Neural progenitor cell (in vitro differentiated cells): ENCODE measurements at regions not wholly inside any gene's neighbourhood (a gene's known extent, or its start where the extent isn't known, plus 50 kb on each side); places are given as distances from the start of the nearest gene placed in this dataset.

Experiments
- DNase-seq: peaks from one replicate; pipeline ENCODE4 v3.0.0-alpha.2; 2016; ENCODE audit warnings: low spot score
- H2AFZ ChIP-seq: fragments of 200-600 bp; sonication (generic); replicated peaks from 2 replicates; pipeline ENCODE4 v1.6.1; 2016; ENCODE audit warnings: antibody characterized with exemption
- H3F3A ChIP-seq: fragments of 200-600 bp; sonication (generic); 2 replicates; pipeline ENCODE4 v1.6.1; 2016; ENCODE audit warnings: antibody characterized with exemption, low read depth
- H3K27ac ChIP-seq: fragments of 200-600 bp; sonication (generic); 2 replicates; pipeline ENCODE4 v1.5.1; 2016; ENCODE audit warnings: mild to moderate bottlenecking
- H3K27me3 ChIP-seq: fragments of 200-600 bp; sonication (generic); 2 replicates; pipeline ENCODE4 v1.6.1; 2016; ENCODE audit warnings: mild to moderate bottlenecking, moderate library complexity
- H3K36me3 ChIP-seq: fragments of 200-600 bp; sonication (generic); 2 replicates; pipeline ENCODE4 v1.5.1; 2016
- H3K4me1 ChIP-seq: fragments of 200-600 bp; sonication (generic); 2 replicates; pipeline ENCODE4 v1.6.1; 2016; ENCODE audit warnings: mixed run types
- H3K4me2 ChIP-seq: fragments of 200-600 bp; sonication (generic); 2 replicates; pipeline ENCODE4 v1.6.1; 2016
- H3K4me3 ChIP-seq: fragments of 200-600 bp; sonication (generic); 2 replicates; pipeline ENCODE4 v1.5.1; 2016
- H3K79me2 ChIP-seq: fragments of 200-600 bp; sonication (generic); 2 replicates; pipeline ENCODE4 v1.6.1; 2016; ENCODE audit warnings: low read depth
- H3K9ac ChIP-seq: fragments of 200-600 bp; sonication (generic); 2 replicates; pipeline ENCODE4 v1.6.1; 2016
- H3K9me3 ChIP-seq: fragments of 200-600 bp; sonication (generic); 2 replicates; pipeline ENCODE4 v1.5.1; 2016; ENCODE audit warnings: low read depth
- H4K20me1 ChIP-seq: fragments of 200-600 bp; sonication (generic); 2 replicates; pipeline ENCODE4 v1.6.1; 2016; ENCODE audit warnings: low read depth
- H3K27ac Mint-ChIP-seq: 3 replicates; pipeline ENCODE4 v1.8.0; 2021; ENCODE audit warnings: mixed read lengths
- H3K27me3 Mint-ChIP-seq: 2 replicates; pipeline ENCODE4 v1.8.0; 2022; ENCODE audit warnings: low read depth, mild to moderate bottlenecking, inconsistent platforms, moderate library complexity, mixed read lengths; ENCODE audit not compliant: insufficient read depth
- H3K36me3 Mint-ChIP-seq: 3 replicates; pipeline ENCODE4 v1.8.0; 2021; ENCODE audit warnings: mixed read lengths
- H3K4me1 Mint-ChIP-seq: 3 replicates; pipeline ENCODE4 v1.8.0; 2021; ENCODE audit warnings: mixed read lengths
- H3K4me3 Mint-ChIP-seq: 3 replicates; pipeline ENCODE4 v1.8.0; 2021; ENCODE audit warnings: mild to moderate bottlenecking, moderate library complexity, mixed read lengths
- H3K9me3 Mint-ChIP-seq: 3 replicates; pipeline ENCODE4 v1.8.0; 2020; ENCODE audit warnings: mixed read lengths
- CTCF ChIP-seq: fragments of 200-600 bp; sonication (generic); IDR thresholded peaks from 2 replicates; pipeline ENCODE4 v1.5.1; 2017; ENCODE audit warnings: antibody characterized with exemption, mild to moderate bottlenecking
- EZH2 ChIP-seq: fragments of 200-600 bp; sonication (generic); IDR thresholded peaks from 2 replicates; pipeline ENCODE4 v1.6.1; 2017; ENCODE audit warnings: antibody characterized with exemption, mild to moderate bottlenecking, moderate library complexity
- EZH2phosphoT487 ChIP-seq: fragments of 200-600 bp; sonication (generic); IDR thresholded peaks from 2 replicates; pipeline ENCODE4 v1.6.1; 2017; ENCODE audit warnings: antibody characterized with exemption

- Mint-ChIP-seq H3K9me3 (peaks cover 6% of the 10 kb centered on the region), H3K27me3 (peaks cover 8% of the 10 kb centered on the region), H3K27ac (no peak overlapping the region), H3K4me1 (peaks cover 31% of the 10 kb centered on the region), H3K36me3 (peaks cover 2% of the 10 kb centered on the region), H3K4me3 (no peak overlapping the region)
- DNase-seq: no peak
- Histone ChIP-seq H3K9me3 (no peaks in the 10 kb centered on the region), H3K27me3 (no peaks in the 10 kb centered on the region), H2AFZ (peak overlapping the region; percentile 71), H3F3A (peaks cover 3% of the 10 kb centered on the region), H3K4me3 (no peak overlapping the region), H3K4me2 (no peak overlapping the region), H4K20me1 (no peaks in the 10 kb centered on the region), H3K9ac (no peak overlapping the region), H3K27ac (no peak overlapping the region), H3K79me2 (no peaks in the 10 kb centered on the region), H3K4me1 (peaks cover 20% of the 10 kb centered on the region), H3K36me3 (no peaks in the 10 kb centered on the region)
- TF ChIP-seq EZH2 (no peak), CTCF (no peak), EZH2phosphoT487 (no peak)
These were observed 61.7 kb upstream of the SLC22A23 start for GRCh38 chr6:3518356-3519190.

DNA sequence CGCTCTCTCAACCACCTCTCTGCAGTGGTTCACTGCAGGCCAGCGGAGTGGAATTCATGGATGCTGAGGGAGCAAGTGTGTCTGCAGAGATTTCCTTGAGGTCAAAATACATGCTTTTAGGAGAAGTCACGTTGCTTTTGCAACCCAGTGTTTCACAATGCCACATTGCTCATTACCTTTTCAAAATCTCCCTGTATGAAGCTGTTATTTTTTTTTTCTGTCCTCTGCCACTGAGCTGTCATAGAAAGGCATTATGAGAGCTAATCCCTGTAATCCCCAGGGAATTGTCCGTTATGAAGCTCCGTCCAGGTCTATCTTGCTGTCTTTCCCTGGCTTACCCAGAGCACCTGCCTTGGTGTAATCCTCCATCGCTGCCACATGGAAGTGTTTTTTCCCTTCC, 60.5 kb upstream of the SLC22A23 start:
- H3K27me3 Mint-ChIP-seq: peaks cover 12% of the 10 kb centered on the region
- H3K4me1 ChIP-seq: peaks cover 9% of the 10 kb centered on the region
- no peaks in the 10 kb centered on the region for H3K27me3 ChIP-seq
- no peaks in the 10 kb centered on the region for H3K79me2 ChIP-seq
- no peak for DNase-seq
- peaks cover 2% of the 10 kb centered on the region for H3K36me3 Mint-ChIP-seq
- H4K20me1 ChIP-seq: no peaks in the 10 kb centered on the region
- no peak overlapping the region for H3K4me2 ChIP-seq
- H3K27ac Mint-ChIP-seq: peak overlapping the region; percentile 23
- H3K4me3 Mint-ChIP-seq: no peak overlapping the region
- no peaks in the 10 kb centered on the region for H3F3A ChIP-seq
- peaks cover 6% of the 10 kb centered on the region for H3K9me3 Mint-ChIP-seq
- H3K9ac ChIP-seq: no peak overlapping the region
- TF ChIP-seq CTCF: no peak
- no peak for TF ChIP-seq EZH2
- no peak for TF ChIP-seq EZH2phosphoT487
- no peaks in the 10 kb centered on the region for H3K9me3 ChIP-seq
- no peaks in the 10 kb centered on the region for H3K36me3 ChIP-seq
- no peak overlapping the region for H3K27ac ChIP-seq
- H2AFZ ChIP-seq: no peak overlapping the region
- H3K4me1 Mint-ChIP-seq: peaks cover 28% of the 10 kb centered on the region
- no peak overlapping the region for H3K4me3 ChIP-seq

- Histone ChIP-seq H3K79me2 (no peaks in the 10 kb centered on the region), H3K27ac (no peak overlapping the region), H3F3A (no peaks in the 10 kb centered on the region), H3K27me3 (no peaks in the 10 kb centered on the region), H3K4me1 (peaks cover 16% of the 10 kb centered on the region), H3K9ac (no peak overlapping the region), H3K4me2 (no peak overlapping the region), H4K20me1 (no peaks in the 10 kb centered on the region), H3K36me3 (no peaks in the 10 kb centered on the region), H2AFZ (no peak overlapping the region), H3K4me3 (no peak overlapping the region), H3K9me3 (no peaks in the 10 kb centered on the region)
- DNase-seq: no peak
- H3K4me3 Mint-ChIP-seq: no peak overlapping the region
- H3K27me3 Mint-ChIP-seq: peaks cover 13% of the 10 kb centered on the region
- H3K9me3 Mint-ChIP-seq: peaks cover 6% of the 10 kb centered on the region
- TF ChIP-seq EZH2phosphoT487: no peak
- no peak for TF ChIP-seq CTCF
- TF ChIP-seq EZH2: no peak
- peaks cover 37% of the 10 kb centered on the region for H3K4me1 Mint-ChIP-seq
- no peak overlapping the region for H3K27ac Mint-ChIP-seq
- H3K36me3 Mint-ChIP-seq: peaks cover 2% of the 10 kb centered on the region
These were observed 59.2 kb upstream of the SLC22A23 start for GRCh38 chr6:3516092-3516491.
